ENCODE measurements at regions not wholly inside any gene's neighbourhood (a gene's known extent, or its start where the extent isn't known, plus 50 kb on each side); places are given as distances from the start of the nearest gene placed in this dataset.

- TF ChIP-seq CTCF (IDR thresholded peaks at IDR 0.05) (no peak), POLR2AphosphoS5 (IDR thresholded peaks at IDR 0.05; ENCODE audit: low read depth, low read length) (no peak), SIN3A (IDR thresholded peaks at IDR 0.05; ENCODE audit: borderline replicate concordance, insufficient read depth, low read depth, low read length) (no peak)
- TF ChIP-seq, protein P1, sequence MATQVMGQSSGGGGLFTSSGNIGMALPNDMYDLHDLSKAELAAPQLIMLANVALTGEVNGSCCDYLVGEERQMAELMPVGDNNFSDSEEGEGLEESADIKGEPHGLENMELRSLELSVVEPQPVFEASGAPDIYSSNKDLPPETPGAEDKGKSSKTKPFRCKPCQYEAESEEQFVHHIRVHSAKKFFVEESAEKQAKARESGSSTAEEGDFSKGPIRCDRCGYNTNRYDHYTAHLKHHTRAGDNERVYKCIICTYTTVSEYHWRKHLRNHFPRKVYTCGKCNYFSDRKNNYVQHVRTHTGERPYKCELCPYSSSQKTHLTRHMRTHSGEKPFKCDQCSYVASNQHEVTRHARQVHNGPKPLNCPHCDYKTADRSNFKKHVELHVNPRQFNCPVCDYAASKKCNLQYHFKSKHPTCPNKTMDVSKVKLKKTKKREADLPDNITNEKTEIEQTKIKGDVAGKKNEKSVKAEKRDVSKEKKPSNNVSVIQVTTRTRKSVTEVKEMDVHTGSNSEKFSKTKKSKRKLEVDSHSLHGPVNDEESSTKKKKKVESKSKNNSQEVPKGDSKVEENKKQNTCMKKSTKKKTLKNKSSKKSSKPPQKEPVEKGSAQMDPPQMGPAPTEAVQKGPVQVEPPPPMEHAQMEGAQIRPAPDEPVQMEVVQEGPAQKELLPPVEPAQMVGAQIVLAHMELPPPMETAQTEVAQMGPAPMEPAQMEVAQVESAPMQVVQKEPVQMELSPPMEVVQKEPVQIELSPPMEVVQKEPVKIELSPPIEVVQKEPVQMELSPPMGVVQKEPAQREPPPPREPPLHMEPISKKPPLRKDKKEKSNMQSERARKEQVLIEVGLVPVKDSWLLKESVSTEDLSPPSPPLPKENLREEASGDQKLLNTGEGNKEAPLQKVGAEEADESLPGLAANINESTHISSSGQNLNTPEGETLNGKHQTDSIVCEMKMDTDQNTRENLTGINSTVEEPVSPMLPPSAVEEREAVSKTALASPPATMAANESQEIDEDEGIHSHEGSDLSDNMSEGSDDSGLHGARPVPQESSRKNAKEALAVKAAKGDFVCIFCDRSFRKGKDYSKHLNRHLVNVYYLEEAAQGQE (IDR thresholded peaks at IDR 0.05; ENCODE audit: insufficient read depth in 1 of 2, low read depth in 2 of 2, low read length in 1 of 2) = no peak
These were observed 249.8 kb upstream of the JARID2 start for GRCh38 chr6:14995966-14996602.
